HL-60 (cell line): ENCODE measurements at regions not wholly inside any gene's neighbourhood (a gene's known extent, or its start where the extent isn't known, plus 50 kb on each side); places are given as distances from the start of the nearest gene placed in this dataset.

Experiments
- GABPA ChIP-seq: IDR thresholded peaks from 2 replicates; pipeline ENCODE4 v1.6.1; 2012; ENCODE audit warnings: low read depth
- POLR2AphosphoS5 ChIP-seq: IDR thresholded peaks from 2 replicates; pipeline ENCODE4 v1.6.1; 2012; ENCODE audit warnings: low read depth
- TF ChIP-seq, protein P1 (sequence below): IDR thresholded peaks from one replicate; pipeline ENCODE4 v1.5.1; 2011; ENCODE audit warnings: low read length, control low read depth, inconsistent platforms; ENCODE audit not compliant: insufficient read depth

DNA sequence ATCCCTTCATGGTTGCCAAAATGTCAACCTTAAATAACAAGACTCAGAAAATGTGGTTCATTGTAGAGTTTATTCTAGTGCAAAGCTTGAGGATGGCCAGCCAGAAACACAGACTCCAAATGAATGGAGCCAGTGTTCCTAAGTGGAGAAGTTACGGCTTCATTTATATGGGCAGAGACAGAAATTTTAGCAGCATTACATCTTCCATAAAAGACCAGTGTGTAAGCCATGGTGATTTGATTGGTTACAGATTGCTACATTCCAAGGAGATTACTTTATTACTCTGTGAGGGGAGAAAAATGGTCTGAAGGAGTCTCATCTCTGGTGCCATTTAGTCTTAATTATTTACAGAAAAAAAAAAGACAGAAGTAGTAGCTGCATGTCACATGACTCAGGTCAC, 97.8 kb downstream of the OTOR start:
- TF ChIP-seq, protein P1, sequence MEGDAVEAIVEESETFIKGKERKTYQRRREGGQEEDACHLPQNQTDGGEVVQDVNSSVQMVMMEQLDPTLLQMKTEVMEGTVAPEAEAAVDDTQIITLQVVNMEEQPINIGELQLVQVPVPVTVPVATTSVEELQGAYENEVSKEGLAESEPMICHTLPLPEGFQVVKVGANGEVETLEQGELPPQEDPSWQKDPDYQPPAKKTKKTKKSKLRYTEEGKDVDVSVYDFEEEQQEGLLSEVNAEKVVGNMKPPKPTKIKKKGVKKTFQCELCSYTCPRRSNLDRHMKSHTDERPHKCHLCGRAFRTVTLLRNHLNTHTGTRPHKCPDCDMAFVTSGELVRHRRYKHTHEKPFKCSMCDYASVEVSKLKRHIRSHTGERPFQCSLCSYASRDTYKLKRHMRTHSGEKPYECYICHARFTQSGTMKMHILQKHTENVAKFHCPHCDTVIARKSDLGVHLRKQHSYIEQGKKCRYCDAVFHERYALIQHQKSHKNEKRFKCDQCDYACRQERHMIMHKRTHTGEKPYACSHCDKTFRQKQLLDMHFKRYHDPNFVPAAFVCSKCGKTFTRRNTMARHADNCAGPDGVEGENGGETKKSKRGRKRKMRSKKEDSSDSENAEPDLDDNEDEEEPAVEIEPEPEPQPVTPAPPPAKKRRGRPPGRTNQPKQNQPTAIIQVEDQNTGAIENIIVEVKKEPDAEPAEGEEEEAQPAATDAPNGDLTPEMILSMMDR: no peak
- TF ChIP-seq GABPA: no peak
- no peak for TF ChIP-seq POLR2AphosphoS5
